Stimulated activated CD4-positive, alpha-beta T cell treated with anti-CD3 and anti-CD28 coated beads, Interleukin-12 subunit alpha, Interleukin-12 subunit beta, amount 100 ng/mL, for 4 hours (primary cell): ENCODE measurements at regions not wholly inside any gene's neighbourhood (a gene's known extent, or its start where the extent isn't known, plus 50 kb on each side); places are given as distances from the start of the nearest gene placed in this dataset.

Experiments used
- DNase-seq: peaks from one replicate; pipeline ENCODE4 v3.0.0-alpha.2; 2020

GRCh38 chr2:18819566-18819965 is 230.2 kb upstream of the NT5C1B start:
- DNase-seq, result no peak

GRCh38 chr2:18814387-18814786 is 225.0 kb upstream of the NT5C1B start:
- DNase-seq, result no peak

- DNase-seq, result no peak
Observed at GRCh38 chr2:18804536-18804935, 215.2 kb upstream of the NT5C1B start.

- no peak for DNase-seq
Observed at GRCh38 chr2:18803141-18803939, 214.0 kb upstream of the NT5C1B start.

GRCh38 chr2:18800240-18800971 is 211.0 kb upstream of the NT5C1B start:
- no peak for DNase-seq

- no peak for DNase-seq
Observed at GRCh38 chr2:18799397-18799796, 210.0 kb upstream of the NT5C1B start.

- DNase-seq, result no peak
Observed at GRCh38 chr2:18797133-18797845, 207.9 kb upstream of the NT5C1B start.

- no peak for DNase-seq
Observed at GRCh38 chr2:18795906-18796305, 206.5 kb upstream of the NT5C1B start.

- no peak for DNase-seq
Observed at GRCh38 chr2:18792684-18793083, 203.3 kb upstream of the NT5C1B start.

GRCh38 chr2:18792226-18792629 is 202.9 kb upstream of the NT5C1B start:
- DNase-seq, result no peak

- DNase-seq, result no peak
Observed at GRCh38 chr2:18791172-18791797, 201.9 kb upstream of the NT5C1B start.

GRCh38 chr2:18790509-18791171 is 201.3 kb upstream of the NT5C1B start:
- DNase-seq, result no peak

GRCh38 chr2:18788592-18788991 is 199.2 kb upstream of the NT5C1B start:
- no peak for DNase-seq

- no peak for DNase-seq
Observed at GRCh38 chr2:18787726-18788125, 198.4 kb upstream of the NT5C1B start.

GRCh38 chr2:18784245-18784644 is 194.9 kb upstream of the NT5C1B start:
- no peak for DNase-seq

GRCh38 chr2:18781541-18782280 is 192.3 kb upstream of the NT5C1B start:
- no peak for DNase-seq

- DNase-seq, result no peak
Observed at GRCh38 chr2:18777250-18777812, 188.0 kb upstream of the NT5C1B start.

GRCh38 chr2:18771212-18771611 is 181.8 kb upstream of the NT5C1B start:
- DNase-seq, result no peak

- no peak for DNase-seq
Observed at GRCh38 chr2:18763338-18763737, 174.0 kb upstream of the NT5C1B start.

- DNase-seq, result no peak
Observed at GRCh38 chr2:18762667-18763066, 173.3 kb upstream of the NT5C1B start.

GRCh38 chr2:18754286-18754685 is 164.9 kb upstream of the NT5C1B start:
- DNase-seq, result no peak

GRCh38 chr2:18753722-18754121 is 164.4 kb upstream of the NT5C1B start:
- no peak for DNase-seq
